Suprapubic skin (tissue), 4 donors: ENCODE measurements at regions not wholly inside any gene's neighbourhood (a gene's known extent, or its start where the extent isn't known, plus 50 kb on each side); places are given as distances from the start of the nearest gene placed in this dataset.

Source experiments
- DNase-seq, 2 donors: peaks; one replicate each; pipeline ENCODE4 v3.0.0-alpha.2; 2019; ENCODE audit warnings: low spot score in 2 of 2
- H3K27ac ChIP-seq: fragments of 200-600 bp; sonication (generic); one replicate; pipeline ENCODE4 v1.5.1; 2019
- H3K27me3 ChIP-seq: fragments of 200-600 bp; sonication (generic); one replicate; pipeline ENCODE4 v1.5.1; 2019
- H3K36me3 ChIP-seq: fragments of 200-600 bp; sonication (generic); one replicate; pipeline ENCODE4 v1.5.1; 2019
- H3K4me1 ChIP-seq: fragments of 200-600 bp; sonication (generic); one replicate; pipeline ENCODE4 v1.5.1; 2019
- H3K4me3 ChIP-seq: fragments of 200-600 bp; sonication (generic); one replicate; pipeline ENCODE4 v1.5.1; 2019; ENCODE audit warnings: mild to moderate bottlenecking
- H3K9me3 ChIP-seq: fragments of 200-600 bp; sonication (generic); one replicate; pipeline ENCODE4 v1.5.1; 2019
- CTCF ChIP-seq, 2 donors: fragments of 200-600 bp in 1 of 2; fragments of 450-650 bp in 1 of 2; sonication (generic) in 1 of 2; IDR thresholded peaks; one replicate each; pipeline ENCODE4 v1.5.1; 2016 to 2019; ENCODE audit warnings: antibody characterized with exemption in 2 of 2, mild to moderate bottlenecking in 1 of 2, moderate library complexity in 1 of 2
- EP300 ChIP-seq: sonication (generic); formaldehyde crosslinking; IDR thresholded peaks from one replicate; pipeline ENCODE4 v1.6.1; 2017; ENCODE audit warnings: antibody characterized with exemption
- POLR2A ChIP-seq, 2 donors: fragments of 450-650 bp; IDR thresholded peaks; one replicate each; pipeline ENCODE4 v1.6.1; 2017; ENCODE audit warnings: antibody characterized with exemption in 2 of 2, mild to moderate bottlenecking in 2 of 2, moderate library complexity in 2 of 2
- POLR2AphosphoS5 ChIP-seq, 3 donors: sonication (generic); formaldehyde crosslinking; IDR thresholded peaks; one replicate each; pipeline ENCODE4 v1.6.1; 2017; ENCODE audit warnings: antibody characterized with exemption in 3 of 3
- WGBS: methylation state at CpG from one replicate; pipeline ENCODE4 v1.1.5; 2018; 5-methylcytosine and 5-hydroxymethylcytosine counted together

- H3K4me1 ChIP-seq = peaks cover 3% of the 10 kb centered on the region
- DNase-seq = no peak
- TF ChIP-seq CTCF (IDR thresholded peaks at IDR 0.05) (no peak), POLR2A (IDR thresholded peaks at IDR 0.05) (no peak), POLR2AphosphoS5 (IDR thresholded peaks at IDR 0.05) (no peak), EP300 (no peak)
- H3K4me3 ChIP-seq = no peak overlapping the region
- no peaks in the 10 kb centered on the region for H3K36me3 ChIP-seq
- H3K27ac ChIP-seq = no peak overlapping the region
- H3K27me3 ChIP-seq = no peaks in the 10 kb centered on the region
- 100% methylated on average over 2 of the region's 2 CpGs for WGBS
- no peaks in the 10 kb centered on the region for H3K9me3 ChIP-seq
Measured at GRCh38 chr5:67344870-67345269, 148.3 kb upstream of the CD180 start.

GRCh38 chr5:67343835-67344234, 147.2 kb upstream of the CD180 start:
- no peak for DNase-seq
- Histone ChIP-seq H3K4me3 (no peak overlapping the region), H3K27ac (no peak overlapping the region), H3K27me3 (no peaks in the 10 kb centered on the region), H3K36me3 (no peaks in the 10 kb centered on the region), H3K9me3 (no peaks in the 10 kb centered on the region), H3K4me1 (no peaks in the 10 kb centered on the region)
- 90% methylated on average over 5 of the region's 5 CpGs for WGBS
- TF ChIP-seq POLR2AphosphoS5 (IDR thresholded peaks at IDR 0.05) (no peak), CTCF (IDR thresholded peaks at IDR 0.05) (no peak), POLR2A (IDR thresholded peaks at IDR 0.05) (no peak), EP300 (no peak)

GRCh38 chr5:67341478-67341877, 144.9 kb upstream of the CD180 start:
- no peak overlapping the region for H3K27ac ChIP-seq
- TF ChIP-seq POLR2AphosphoS5 (IDR thresholded peaks at IDR 0.05) = no peak
- no peak for TF ChIP-seq CTCF (IDR thresholded peaks at IDR 0.05)
- TF ChIP-seq POLR2A (IDR thresholded peaks at IDR 0.05) = no peak
- TF ChIP-seq EP300 = no peak
- H3K4me3 ChIP-seq = no peak overlapping the region
- no peak for DNase-seq
- no peaks in the 10 kb centered on the region for H3K4me1 ChIP-seq
- no peaks in the 10 kb centered on the region for H3K9me3 ChIP-seq
- no peaks in the 10 kb centered on the region for H3K36me3 ChIP-seq
- no peaks in the 10 kb centered on the region for H3K27me3 ChIP-seq
- 89% methylated on average over 2 of the region's 2 CpGs for WGBS

- TF ChIP-seq POLR2A (IDR thresholded peaks at IDR 0.05) = no peak
- no peak for TF ChIP-seq CTCF (IDR thresholded peaks at IDR 0.05)
- Histone ChIP-seq H3K36me3 (no peaks in the 10 kb centered on the region), H3K27ac (no peak overlapping the region), H3K4me3 (no peak overlapping the region), H3K9me3 (no peaks in the 10 kb centered on the region), H3K4me1 (no peaks in the 10 kb centered on the region), H3K27me3 (no peaks in the 10 kb centered on the region)
- WGBS = 95% methylated on average over 1 of the region's 1 CpG
- DNase-seq = no peak
Measured at GRCh38 chr5:67339219-67339767, 142.7 kb upstream of the CD180 start.

GRCh38 chr5:67338421-67338820, 141.8 kb upstream of the CD180 start:
- Histone ChIP-seq H3K9me3 (no peaks in the 10 kb centered on the region), H3K4me3 (no peak overlapping the region), H3K27me3 (no peaks in the 10 kb centered on the region), H3K4me1 (no peaks in the 10 kb centered on the region), H3K27ac (no peak overlapping the region), H3K36me3 (no peaks in the 10 kb centered on the region)
- DNase-seq = no peak
- no peak for TF ChIP-seq POLR2AphosphoS5 (IDR thresholded peaks at IDR 0.05)
- no peak for TF ChIP-seq POLR2A (IDR thresholded peaks at IDR 0.05)
- no peak for TF ChIP-seq CTCF (IDR thresholded peaks at IDR 0.05)
- no peak for TF ChIP-seq EP300
